SK-N-SH (cell line): ENCODE measurements at regions not wholly inside any gene's neighbourhood (a gene's known extent, or its start where the extent isn't known, plus 50 kb on each side); places are given as distances from the start of the nearest gene placed in this dataset.
"Not testable (repeated sequence)": the region's sequence is repeated elsewhere in the genome, so short reads cannot be mapped to it uniquely, and the experiment has no call there.

Source experiments
- CTCF ChIA-PET: fragments of 300-600, 350-600 bp; formaldehyde crosslinking; extraction: SDS; loops from one replicate; lab custom pipeline; 2021; lab: Yijun Ruan, JAX
- POLR2A ChIA-PET: fragments of 350-600 bp; sonication (Branson Sonifier 250); formaldehyde crosslinking; extraction: SDS; loops from one replicate; lab custom pipeline; 2020; ENCODE audit warnings: antibody characterized with exemption, inconsistent platforms; lab: Yijun Ruan, JAX
- DNase-seq: peaks from one replicate; pipeline ENCODE4 v3.0.0; 2012
- H2AFZ ChIP-seq: fragments of 200-600 bp; sonication (generic); 2 replicates; pipeline ENCODE4 v1.8.1; 2016; ENCODE audit warnings: antibody characterized with exemption, mild to moderate bottlenecking, low read depth
- H3F3A ChIP-seq: fragments of 200-600 bp; sonication (generic); replicated peaks from 2 replicates; pipeline ENCODE3; 2016; ENCODE audit warnings: antibody characterized with exemption, mild to moderate bottlenecking; ENCODE audit not compliant: insufficient read depth
- H3K27ac ChIP-seq, 2 experiments: fragments of 200-500 bp in 1 of 2; fragments of 200-600 bp in 1 of 2; sonication (Bioruptor generic) in 1 of 2; sonication (generic), shearing (Covaris generic) in 1 of 2; 2 replicates each; pipeline versions ENCODE4 v1.5.1 to v1.6.1; 2014 to 2016; ENCODE audit warnings: low read depth in 2 of 2, inconsistent platforms in 1 of 2, low read length in 1 of 2, mild to moderate bottlenecking in 1 of 2, mixed read lengths in 1 of 2
- H3K27me3 ChIP-seq: fragments of 200-600 bp; sonication (generic), shearing (Covaris generic); 2 replicates; pipeline ENCODE4 v1.6.1; 2016; ENCODE audit warnings: mixed run types; ENCODE audit not compliant: insufficient read depth
- H3K36me3 ChIP-seq, 2 experiments: fragments of 200-500 bp in 1 of 2; fragments of 200-600 bp in 1 of 2; sonication (Bioruptor generic) in 1 of 2; sonication (generic) in 1 of 2; replicated peaks in 1 of 2; 2 replicates each; pipeline versions ENCODE3 to v1.5.1; 2014 to 2016; ENCODE audit warnings: low read length in 1 of 2, mild to moderate bottlenecking in 1 of 2; ENCODE audit not compliant: insufficient read depth in 2 of 2, control insufficient read depth in 1 of 2
- H3K4me1 ChIP-seq, 2 experiments: fragments of 200-500 bp in 1 of 2; fragments of 200-600 bp in 1 of 2; sonication (Bioruptor generic) in 1 of 2; sonication (generic), shearing (Covaris generic) in 1 of 2; 2 replicates each; pipeline versions ENCODE4 v1.5.1 to v1.6.1; 2014 to 2016; ENCODE audit warnings: low read depth in 1 of 2, low read length in 1 of 2, mixed run types in 1 of 2; ENCODE audit not compliant: insufficient read depth in 2 of 2, control insufficient read depth in 1 of 2
- H3K4me2 ChIP-seq: fragments of 200-600 bp; sonication (generic), shearing (Covaris generic); 2 replicates; pipeline ENCODE4 v1.6.1; 2017; ENCODE audit warnings: mixed run types
- H3K4me3 ChIP-seq, 2 experiments: fragments of 200-500 bp in 1 of 2; fragments of 200-600 bp in 1 of 2; sonication (Bioruptor generic) in 1 of 2; sonication (generic), shearing (Covaris generic) in 1 of 2; 2 replicates each; pipeline versions ENCODE4 v1.5.1 to v1.8.1; 2014 to 2016; ENCODE audit warnings: low read depth in 2 of 2, inconsistent platforms in 1 of 2, low read length in 1 of 2, mild to moderate bottlenecking in 1 of 2, mixed read lengths in 1 of 2, moderate library complexity in 1 of 2
- H3K79me2 ChIP-seq: fragments of 200-600 bp; sonication (generic); 2 replicates; pipeline ENCODE4 v1.8.1; 2017; ENCODE audit warnings: mild to moderate bottlenecking; ENCODE audit not compliant: insufficient read depth
- H3K9ac ChIP-seq: fragments of 200-600 bp; sonication (generic); 2 replicates; pipeline ENCODE4 v1.6.1; 2017; ENCODE audit warnings: mixed run types
- H3K9me2 ChIP-seq: fragments of 200-600 bp; sonication (generic); 2 replicates; pipeline ENCODE4 v1.6.1; 2017; ENCODE audit warnings: mixed run types
- H3K9me3 ChIP-seq: fragments of 200-600 bp; sonication (generic); 2 replicates; pipeline ENCODE4 v1.6.1; 2017; ENCODE audit warnings: mixed run types, mild to moderate bottlenecking, moderate library complexity
- H4K20me1 ChIP-seq: fragments of 200-600 bp; sonication (generic); 2 replicates; pipeline ENCODE4 v1.6.1; 2017; ENCODE audit warnings: mild to moderate bottlenecking, mixed run types; ENCODE audit not compliant: insufficient read depth
- CHD2 ChIP-seq: fragments of 150-350 bp; IDR thresholded peaks from 2 replicates; pipeline ENCODE4 v1.6.1; 2018; ENCODE audit warnings: low read length; ENCODE audit not compliant: partially characterized antibody
- JUND ChIP-seq: IDR thresholded peaks from 2 replicates; pipeline ENCODE4 v1.4.0; 2012
- WGBS: methylation state at CpG from one replicate; pipeline ENCODE4 v1.1.6; 2017; ENCODE audit warnings: low lambda C conversion rate; 5-methylcytosine and 5-hydroxymethylcytosine counted together

DNA sequence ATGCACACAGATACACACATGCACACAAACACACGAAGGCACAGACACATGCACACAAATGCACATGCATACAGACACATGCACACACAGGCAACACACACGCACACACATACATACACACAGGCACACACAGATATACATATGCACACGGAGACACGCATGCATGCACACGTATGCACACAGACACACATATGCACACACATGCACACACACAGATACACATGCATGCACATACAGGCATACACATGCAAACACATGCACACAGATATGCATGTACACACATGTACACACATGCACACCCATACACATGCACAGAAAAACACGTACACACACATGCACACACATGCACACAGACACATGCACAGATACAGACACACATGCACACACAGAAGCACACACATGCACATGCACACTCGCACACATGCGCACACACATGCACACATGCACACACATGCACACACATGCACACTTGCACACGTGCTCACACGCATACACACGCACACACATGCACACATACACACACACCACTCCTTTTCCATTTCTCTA, 70.8 kb upstream of the ALDH3B2 start:
- WGBS, result 59% methylated on average over 10 of the region's 11 CpGs
- Histone ChIP-seq H3K27ac (no peak overlapping the region), H3K4me2 (no peak overlapping the region), H3K79me2 (no peaks in the 10 kb centered on the region), H3K36me3 (no peaks in the 10 kb centered on the region), H3K27me3 (no peaks in the 10 kb centered on the region), H3K9me3 (no peaks in the 10 kb centered on the region), H3K9ac (no peak overlapping the region), H3K9me2 (no peaks in the 10 kb centered on the region), H3F3A (no peaks in the 10 kb centered on the region), H3K4me3 (no peak overlapping the region), H2AFZ (no peak overlapping the region), H3K4me1 (no peaks in the 10 kb centered on the region), H4K20me1 (no peaks in the 10 kb centered on the region)
- DNase-seq, result no peak
- ChIA-PET POLR2A (no interaction called here), CTCF (no interaction called here)
- TF ChIP-seq JUND, result no peak
- no peak for TF ChIP-seq CHD2

GRCh38 chr11:67744231-67744630, 69.8 kb upstream of the ALDH3B2 start:
- H3K36me3 ChIP-seq, H3K27me3 ChIP-seq, H3K9me3 ChIP-seq, H3F3A ChIP-seq, H3K79me2 ChIP-seq, H3K4me1 ChIP-seq, POLR2A ChIA-PET, H3K4me2 ChIP-seq, DNase-seq, H3K9ac ChIP-seq, H2AFZ ChIP-seq, H3K4me3 ChIP-seq, H3K27ac ChIP-seq, H3K9me2 ChIP-seq, H4K20me1 ChIP-seq: not testable (repeated sequence)
- WGBS, result 38% methylated on average over 8 of the region's 9 CpGs
- CTCF ChIA-PET, result interaction anchor here (1.5 kb wide), 1 partner anchor 12 kb away, joined by 3 read pairs; no protein-coding TSS in a partner anchor

DNA sequence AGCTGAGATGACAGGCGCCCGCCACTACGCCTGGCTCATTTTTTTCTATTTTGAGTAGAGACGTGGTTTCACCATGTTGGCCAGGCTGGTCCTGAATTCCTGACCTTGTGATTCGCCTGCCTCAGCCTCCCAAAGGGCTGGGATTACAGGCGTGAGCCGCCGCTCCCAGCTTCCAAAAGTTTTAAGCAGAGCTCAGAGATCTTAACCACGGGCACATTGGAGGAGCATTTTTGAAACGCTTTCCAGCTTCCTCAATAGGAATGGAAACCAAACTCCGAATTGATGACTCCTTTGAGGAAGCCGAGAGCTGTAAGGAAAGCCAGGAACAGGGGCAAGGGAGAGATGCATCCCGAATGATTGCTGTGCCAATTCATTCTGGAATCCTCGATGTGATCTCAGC, 63.8 kb upstream of the ALDH3B2 start:
- H3K9ac ChIP-seq, H3K9me3 ChIP-seq, DNase-seq, H4K20me1 ChIP-seq, H3K4me1 ChIP-seq, H3K36me3 ChIP-seq, H3K27me3 ChIP-seq, H3K4me3 ChIP-seq, H3F3A ChIP-seq, H2AFZ ChIP-seq, H3K79me2 ChIP-seq, CTCF ChIA-PET, H3K4me2 ChIP-seq, H3K9me2 ChIP-seq, H3K27ac ChIP-seq, POLR2A ChIA-PET: not testable (repeated sequence)
- 44% methylated on average over 14 of the region's 14 CpGs for WGBS

DNA sequence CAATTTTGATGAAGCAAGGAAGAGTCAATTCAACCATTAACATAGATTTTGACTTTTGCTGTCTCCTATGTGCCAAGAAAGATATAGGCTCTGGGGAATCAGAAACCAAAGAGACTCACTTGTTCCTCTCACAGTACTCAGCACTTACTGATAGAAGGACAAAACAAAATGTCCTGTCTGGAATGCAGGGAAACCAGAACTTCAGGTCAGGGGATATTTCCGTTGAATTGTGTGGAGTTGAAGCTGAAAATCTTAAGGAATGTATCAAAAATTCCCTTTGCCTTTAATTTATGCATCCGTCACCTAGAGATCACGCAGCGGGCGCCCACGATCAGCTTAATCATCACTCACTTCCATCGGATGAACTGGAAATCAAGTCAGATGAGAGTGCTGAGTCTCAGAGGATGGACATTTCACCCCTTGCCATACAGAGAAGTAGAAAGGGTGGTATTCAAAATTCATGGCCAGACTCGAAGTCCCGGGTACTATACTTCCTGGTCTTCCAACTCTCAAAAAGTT, 63.2 kb upstream of the ALDH3B2 start:
- H3K36me3 ChIP-seq, H3K27me3 ChIP-seq, H3K27ac ChIP-seq, H3F3A ChIP-seq, H3K9ac ChIP-seq, CTCF ChIA-PET, H3K79me2 ChIP-seq, H3K4me2 ChIP-seq, H3K4me1 ChIP-seq, H2AFZ ChIP-seq, H3K9me3 ChIP-seq, H4K20me1 ChIP-seq, H3K4me3 ChIP-seq, POLR2A ChIA-PET, H3K9me2 ChIP-seq, DNase-seq: not testable (repeated sequence)
- WGBS, result 65% methylated on average over 9 of the region's 9 CpGs
